GM19035 (cell line): ENCODE measurements at regions not wholly inside any gene's neighbourhood (a gene's known extent, or its start where the extent isn't known, plus 50 kb on each side); places are given as distances from the start of the nearest gene placed in this dataset.

Experiments used
- ATAC-seq: cut with Tn5 transposase; IDR thresholded peaks from one replicate; pipeline ENCODE4 v1.9.1; 2021; ENCODE audit not compliant: unreplicated experiment

DNA sequence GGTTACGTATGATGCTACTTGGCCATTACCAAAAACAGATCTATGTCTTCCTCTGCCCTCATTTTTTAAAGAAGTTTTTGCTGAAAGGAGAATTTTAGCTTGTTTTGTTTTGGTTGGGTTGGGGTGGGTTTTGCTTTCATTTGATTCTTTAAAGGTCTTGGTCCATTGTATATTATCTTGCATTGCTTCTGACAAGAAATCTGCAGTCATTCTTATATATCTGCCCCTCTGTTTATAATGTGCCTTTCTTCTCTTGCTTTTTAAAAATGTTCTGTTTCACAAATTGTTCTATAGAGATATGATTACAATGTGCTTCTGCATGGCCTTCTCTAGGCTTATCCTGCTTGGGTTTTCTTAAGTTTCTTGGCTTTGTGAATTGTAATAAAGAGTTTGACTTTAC is 660.6 kb downstream of the RNF144A start:
- no peak for ATAC-seq

DNA sequence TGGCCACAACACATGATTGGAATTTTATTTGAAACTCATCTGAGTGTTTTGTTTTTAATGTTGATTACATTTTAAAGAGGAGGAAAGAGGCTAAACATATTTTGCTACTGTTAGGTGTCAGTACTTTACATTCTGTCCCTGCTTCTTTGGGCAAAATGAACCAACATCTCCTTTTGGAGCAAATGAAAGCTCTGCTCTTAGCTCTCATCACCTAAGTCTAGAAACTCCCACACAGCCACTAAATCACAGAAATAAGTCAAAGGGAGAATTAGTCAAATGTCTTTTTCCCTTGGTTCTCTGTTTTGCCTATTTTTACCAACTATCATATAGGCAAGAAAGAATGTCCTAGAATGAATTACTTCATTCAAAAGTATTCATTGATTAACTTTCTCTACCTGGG is 666.8 kb downstream of the RNF144A start:
- no peak for ATAC-seq

DNA sequence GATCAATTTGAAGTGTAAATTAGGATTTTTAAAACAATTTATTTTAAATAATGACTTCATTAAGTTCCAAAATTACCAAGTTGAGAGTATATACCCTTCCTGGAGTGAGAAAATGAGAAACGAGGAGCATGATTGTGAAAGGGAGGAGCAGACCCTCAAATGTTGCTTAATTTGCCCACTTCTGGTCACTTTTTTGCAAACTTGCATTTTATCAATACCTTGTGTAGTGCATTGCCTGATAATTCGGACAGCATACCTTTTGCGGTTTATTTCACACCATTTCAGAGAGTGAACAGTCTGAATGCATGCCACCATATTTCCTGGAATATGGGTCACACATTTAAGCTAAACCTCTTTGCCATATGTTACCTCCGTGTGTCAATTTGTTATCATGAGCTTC is 669.7 kb downstream of the RNF144A start:
- no peak for ATAC-seq

DNA sequence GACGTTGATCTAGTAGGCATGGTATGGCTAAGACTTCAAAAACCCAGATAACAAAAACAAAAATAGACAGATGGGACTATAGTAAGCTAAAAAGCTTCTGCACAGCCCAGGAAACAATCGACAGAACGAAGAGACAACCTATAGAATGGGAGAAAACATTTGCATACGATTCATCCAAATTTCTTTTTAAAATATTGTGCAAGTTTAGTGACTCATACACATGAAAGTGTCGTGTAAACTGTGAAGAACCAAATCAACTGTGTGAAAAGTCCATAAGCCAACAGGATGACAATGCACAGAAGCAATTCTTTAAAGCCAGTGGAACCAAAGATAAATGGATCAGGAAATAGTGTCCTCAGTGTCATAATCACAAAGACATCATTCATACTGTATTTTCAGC is 671.1 kb downstream of the RNF144A start:
- no peak for ATAC-seq

DNA sequence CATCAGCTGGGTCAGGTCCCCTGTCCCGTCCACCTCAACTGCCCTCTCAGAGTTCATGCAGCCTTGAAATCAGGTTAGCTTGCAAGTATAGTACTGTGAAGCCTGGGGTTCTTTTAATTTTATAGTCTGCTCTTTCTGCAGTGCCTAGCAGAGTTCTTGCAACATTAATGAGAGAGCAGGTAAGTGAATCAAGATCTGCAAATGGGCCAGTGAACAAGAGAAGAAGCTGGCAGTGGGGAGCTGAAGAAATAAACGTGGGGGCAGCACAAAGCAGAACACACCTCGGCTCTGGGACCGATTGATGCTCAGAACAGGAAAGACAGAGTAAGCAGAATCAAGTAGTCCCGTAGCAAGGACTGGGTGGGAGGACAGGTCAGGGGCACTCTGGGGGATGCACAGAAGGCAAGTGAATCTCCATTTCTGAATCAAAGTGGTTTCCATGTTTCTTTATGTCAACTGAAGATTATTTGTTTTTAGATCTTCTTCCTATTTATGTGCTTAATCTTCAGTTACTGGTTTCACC is 675.5 kb downstream of the RNF144A start:
- no peak for ATAC-seq

DNA sequence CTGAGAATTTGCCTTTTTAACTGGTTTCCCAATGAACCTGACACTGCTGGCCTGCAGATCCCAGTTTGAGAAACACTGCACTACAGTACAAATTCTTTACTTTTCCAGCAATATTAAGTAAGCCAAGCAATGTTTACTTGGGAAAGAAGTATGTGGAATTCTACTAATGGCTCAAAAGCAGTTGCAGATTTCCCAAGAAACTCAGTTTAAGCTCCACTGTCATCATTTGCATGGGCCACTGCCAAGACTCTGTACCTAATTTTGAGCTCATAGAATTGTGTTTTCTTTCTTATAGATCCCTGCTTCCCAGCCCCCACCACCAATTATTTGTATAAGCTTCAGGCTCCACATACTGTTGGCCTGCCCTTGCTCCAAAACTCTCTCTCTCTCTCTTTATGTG is 676.1 kb downstream of the RNF144A start:
- ATAC-seq: no peak

DNA sequence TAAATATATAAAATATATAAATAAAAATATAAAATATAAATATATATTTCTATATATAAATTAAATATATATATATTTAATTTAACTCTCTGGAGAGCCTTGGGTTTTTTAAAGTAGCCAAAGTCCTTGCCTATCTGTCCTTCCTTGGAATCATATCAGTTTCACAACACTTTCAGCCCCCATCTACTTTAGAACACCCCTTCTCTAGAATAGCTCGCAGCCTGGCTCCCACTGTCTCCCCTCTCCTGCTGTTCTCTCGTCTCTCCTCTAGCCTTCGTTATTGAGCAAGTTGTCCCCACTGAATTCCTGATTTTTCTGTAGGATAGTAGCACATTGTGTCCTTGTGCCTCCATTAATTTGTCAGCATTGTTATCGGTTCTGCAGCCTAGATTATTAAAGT is 677.0 kb downstream of the RNF144A start:
- no peak for ATAC-seq

DNA sequence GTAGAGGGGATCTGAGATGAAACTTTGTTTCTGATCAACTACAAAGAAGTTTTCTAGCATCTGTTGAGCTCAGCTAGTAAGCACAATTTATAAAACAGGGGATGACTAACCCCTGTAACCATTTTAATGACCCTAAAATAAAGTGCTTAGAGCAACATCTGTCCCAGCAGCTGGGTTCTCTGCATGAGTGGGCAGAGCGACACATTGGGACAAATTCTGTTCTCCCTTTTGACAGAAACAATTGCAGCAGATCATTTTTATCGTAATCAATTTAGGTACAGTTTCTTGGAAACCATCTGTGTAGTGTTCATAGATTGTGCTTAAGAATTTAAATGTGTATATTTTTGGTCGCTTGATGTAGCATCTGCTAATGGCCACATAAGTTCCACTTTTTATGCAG is 678.0 kb downstream of the RNF144A start:
- ATAC-seq: no peak

DNA sequence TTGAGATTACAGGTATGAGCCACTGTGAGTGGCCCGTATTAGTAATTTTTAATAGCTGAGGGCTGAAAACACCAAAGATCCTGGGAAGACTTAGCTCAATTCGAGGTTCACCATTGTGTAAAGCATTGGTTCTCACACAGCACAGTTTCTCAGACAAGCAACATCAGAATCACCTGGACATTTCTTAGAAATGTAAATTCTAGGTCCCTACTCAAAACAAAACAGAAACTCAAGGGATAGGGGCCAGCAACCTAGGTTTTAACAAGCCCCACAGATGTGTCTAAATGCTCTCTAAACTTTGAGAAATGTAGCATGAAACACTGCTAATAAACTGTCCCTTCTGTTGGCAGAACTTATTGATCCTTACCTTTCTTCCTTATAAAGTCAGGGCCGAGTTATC is 681.2 kb downstream of the RNF144A start:
- no peak for ATAC-seq

DNA sequence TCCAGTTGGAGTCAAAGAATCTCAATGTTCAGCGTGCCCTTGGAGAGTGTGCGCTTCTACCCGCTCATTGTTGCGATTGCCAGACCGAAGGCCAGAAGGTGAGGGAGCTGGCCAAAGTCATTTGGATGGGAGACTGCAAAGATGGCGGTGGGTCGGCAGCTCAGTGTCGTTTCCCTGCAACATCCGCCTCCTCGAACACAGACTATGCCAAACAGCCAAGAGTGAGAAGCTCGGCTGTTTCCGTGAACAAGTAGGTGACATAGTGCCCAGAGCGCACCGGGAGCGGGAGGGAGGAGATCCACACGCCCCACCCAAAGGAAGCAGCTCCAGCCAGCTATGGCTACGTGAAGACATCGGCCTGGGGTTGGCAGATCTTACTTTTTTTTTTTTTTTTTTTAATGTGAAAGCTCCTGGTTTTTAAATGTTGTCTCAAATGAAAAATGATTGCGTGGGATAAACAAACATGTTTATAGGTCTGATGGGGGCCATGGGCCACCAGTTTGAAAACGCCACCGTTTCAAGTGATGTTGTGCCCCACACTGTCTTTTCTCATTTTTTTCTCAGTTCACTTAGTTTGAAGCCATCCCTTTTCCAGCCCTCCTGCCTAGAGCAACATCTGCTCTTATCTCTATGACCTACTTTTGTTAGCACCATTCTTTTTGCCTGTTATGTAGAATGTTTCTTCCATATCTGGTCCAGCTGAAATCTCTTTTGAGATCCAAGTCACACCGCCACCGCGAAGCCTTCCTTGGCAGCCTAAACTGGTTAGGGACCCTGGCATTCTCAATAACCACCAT is 682.4 kb downstream of the RNF144A start:
- no peak for ATAC-seq

DNA sequence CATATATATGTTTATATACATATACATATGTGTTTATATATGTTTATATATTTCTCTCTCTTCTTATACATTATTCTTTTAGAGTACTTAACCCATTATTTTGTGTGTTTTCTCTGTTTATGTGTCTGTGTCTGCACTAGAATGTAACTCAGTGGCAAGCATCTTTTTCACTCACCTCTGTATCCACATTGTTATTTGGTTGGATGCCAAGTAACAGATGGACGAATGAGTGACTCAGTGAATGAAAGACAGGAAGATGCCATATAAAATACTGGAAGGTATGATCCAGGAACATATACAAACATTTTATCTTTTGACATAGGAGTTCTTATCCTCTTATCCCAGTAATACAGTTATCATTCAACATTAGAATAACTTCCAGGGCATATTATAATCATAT is 684.8 kb downstream of the RNF144A start:
- ATAC-seq: no peak

DNA sequence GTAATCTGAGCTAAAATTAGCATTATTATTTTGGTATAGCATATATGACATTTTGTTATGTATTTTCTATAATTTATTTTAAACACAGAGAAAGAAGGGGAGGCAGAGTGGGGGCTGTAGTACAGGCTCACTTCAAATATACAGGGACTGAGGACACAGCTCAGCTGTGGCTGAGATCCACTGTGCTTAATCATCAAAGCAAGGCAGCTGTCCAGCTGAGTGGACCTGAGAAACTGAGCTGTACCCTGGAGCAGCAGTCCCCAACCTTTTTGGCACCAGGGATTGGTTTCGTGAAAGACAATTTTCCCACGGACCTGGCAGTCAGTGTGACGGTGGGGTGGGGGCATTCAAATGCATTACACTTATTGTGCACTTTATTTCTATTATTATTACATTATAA is 687.2 kb downstream of the RNF144A start:
- ATAC-seq: no peak

DNA sequence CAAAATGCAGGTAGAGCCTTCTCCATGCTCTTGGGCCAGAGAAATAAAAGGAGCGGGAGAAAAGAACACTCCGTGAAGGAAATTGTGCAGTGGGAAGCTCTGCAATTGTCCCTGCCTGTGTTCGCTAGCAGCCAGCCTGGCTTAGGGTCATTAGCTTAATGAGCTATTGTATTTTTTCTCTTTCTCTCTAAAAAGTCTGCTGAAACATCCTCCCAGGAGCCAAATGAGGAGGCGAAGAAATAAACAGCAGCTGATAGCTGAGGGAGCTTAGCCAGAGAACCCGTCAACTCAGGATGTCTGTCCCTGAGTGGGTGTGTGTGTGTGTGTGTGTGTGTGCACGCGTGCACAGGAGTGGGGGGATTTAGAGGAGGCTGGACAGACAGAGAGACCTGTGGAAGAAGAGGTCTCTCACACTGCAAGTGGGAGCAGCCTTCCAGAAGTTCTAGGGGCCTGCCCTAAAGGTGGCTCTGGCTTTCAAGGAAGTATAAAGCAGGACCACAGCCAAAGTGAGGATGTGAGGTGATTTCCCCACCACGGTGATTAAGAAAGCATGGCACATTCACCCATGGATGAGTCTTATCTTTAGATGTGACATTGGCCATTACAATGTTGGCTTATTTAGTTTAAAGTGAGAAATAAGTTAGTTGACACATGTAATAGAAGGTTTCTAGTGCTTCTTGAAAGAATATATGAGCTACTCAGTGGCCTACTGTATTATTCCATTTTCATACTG is 690.4 kb downstream of the RNF144A start:
- ATAC-seq: no peak

DNA sequence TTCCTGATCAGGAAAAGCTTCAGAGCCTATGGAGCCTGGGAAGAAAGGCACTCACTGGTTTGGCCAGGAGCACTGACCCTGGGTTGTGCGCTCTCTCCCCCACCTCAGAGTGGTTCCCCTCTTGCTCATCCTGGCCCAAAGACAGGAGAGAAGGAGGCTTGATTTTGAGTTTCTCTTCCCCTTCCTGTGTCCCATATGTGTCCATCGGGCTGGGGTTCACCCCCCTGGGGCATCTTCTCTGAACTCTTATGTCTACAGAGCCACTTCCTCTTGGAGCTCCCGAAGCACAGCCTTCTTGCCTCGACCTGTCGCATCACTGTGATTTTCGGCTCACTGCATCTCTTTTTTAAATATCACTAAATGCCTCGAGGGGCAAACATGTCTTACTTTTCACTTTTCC is 692.3 kb downstream of the RNF144A start:
- ATAC-seq: no peak

DNA sequence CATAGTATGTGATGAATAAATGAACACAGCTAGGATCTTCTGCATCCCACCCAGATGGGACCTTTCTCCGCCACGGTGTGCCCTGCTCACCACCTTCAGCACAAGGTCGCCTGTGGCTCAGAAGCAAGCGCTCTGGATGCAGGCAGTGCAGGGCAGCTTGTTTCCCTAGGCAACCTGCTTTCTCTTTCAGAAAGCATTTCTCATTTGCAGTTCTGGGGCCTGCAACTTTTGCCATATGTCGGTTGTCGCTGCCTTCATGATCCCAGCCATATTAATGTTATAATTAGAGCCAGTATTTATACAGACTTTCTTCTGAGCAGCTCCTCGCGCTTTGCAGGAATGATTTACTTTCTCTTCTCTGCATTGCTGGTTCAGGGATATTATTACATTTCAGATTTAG is 692.8 kb downstream of the RNF144A start:
- no peak for ATAC-seq

DNA sequence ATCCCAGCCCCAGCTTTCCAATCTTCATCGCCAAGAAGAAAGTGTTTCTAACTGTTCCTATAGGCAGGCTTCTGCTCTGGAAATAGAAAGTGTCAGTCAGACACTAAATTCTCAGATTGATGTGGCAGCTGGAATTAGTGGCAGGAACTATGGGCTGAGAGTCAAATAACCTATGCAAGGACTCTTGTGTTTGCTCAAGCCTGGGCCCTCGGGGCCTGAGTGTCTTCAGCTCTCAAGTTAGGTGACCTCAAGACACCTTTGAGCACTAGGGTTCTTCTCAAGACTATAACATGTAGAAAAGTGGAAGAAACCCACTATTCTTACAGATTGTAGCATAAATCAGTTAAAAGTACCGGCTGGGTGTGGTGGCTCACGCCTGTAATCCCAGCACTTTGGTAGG is 694.5 kb downstream of the RNF144A start:
- no peak for ATAC-seq

DNA sequence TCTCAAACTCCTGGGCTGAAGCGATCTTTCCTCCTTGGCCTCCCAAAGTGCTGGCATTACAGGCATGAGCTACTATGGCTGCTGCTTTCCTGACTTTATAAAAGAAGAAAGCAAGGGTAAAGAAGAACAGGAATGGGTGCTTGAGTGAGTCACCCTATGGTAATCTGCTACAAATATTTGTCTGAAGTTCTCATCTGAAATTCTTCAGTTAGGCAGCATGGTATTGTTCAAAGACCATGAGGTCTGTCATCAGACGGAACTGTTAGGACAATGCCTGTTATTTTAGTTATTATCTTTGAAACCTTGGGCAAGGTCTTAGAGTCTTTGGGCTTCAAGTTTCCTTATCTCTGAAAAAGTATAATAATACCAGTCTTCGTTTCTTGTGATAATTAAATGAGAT is 695.8 kb downstream of the RNF144A start:
- no peak for ATAC-seq

DNA sequence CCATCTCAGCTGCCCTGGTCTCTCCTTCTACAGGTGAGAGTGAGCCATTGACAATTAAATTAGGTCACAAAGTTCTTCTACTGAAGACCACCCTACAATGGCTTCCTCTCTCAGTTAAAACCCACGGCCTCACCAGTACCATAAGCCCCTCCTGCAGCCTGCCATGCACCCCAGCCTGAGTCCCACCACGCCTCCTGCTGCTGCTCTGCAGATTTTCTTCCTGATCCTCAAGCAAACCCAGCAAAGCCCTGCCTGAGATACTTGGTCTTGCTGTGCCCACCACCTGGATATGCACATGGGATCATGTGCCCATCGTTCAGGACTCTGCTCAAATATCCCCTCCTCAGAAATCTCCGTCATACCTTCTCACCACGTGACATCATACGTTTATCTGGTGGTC is 696.6 kb downstream of the RNF144A start:
- ATAC-seq: no peak

DNA sequence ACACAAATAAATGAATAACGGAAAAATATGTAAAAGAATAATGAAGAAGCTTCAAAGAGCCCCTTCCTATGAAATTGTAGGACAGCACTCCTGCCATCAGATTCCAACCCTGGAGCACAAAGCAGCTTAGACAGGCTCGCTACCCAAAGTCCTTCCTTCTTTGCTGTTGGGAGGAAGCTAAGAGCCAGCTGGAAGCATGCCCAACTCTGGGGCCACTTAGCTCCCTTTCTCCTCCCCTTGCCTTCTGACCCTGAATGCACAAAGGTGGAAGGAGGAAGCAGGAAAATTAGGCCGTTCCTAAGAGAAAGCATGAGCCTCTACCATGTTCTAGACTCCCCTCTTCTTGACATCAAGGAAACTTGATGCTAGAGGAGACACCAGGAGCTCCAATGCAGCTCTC is 700.8 kb downstream of the RNF144A start:
- no peak for ATAC-seq

DNA sequence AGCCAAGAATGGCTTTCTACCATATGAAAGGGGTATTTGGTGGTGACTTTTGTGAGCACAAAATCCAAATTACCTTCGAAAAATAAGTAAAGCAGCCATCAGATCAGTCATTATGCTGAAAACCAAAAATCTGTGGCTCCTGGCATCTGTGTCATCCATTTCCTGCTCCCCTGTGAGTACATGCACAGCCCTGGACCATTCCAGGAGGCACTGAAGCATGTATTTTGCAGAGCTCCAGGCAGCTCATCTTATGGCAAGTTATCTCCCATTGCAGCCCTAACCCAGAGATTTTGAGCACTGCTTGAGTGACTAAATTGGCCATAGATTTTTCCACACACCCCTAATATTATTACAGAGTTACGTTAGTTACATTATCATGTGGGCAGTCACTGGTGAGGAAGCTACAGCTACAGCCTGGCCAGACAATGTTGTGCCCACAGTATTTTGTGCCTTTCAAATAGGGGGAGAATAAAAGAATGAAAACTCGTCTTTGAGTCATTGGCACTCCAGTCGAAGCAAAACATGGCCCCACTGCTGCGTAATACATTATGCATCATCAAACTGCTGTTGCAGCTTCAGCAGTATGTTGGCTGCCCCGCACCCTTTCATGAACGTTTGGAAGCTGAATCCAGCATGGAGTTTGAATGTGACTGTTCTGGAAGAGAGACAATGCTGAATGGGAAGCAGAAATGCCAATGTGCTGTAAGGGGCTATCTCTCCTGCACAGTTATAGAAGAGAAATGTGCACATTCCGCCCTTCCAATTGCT is 702.2 kb downstream of the RNF144A start:
- no peak for ATAC-seq

DNA sequence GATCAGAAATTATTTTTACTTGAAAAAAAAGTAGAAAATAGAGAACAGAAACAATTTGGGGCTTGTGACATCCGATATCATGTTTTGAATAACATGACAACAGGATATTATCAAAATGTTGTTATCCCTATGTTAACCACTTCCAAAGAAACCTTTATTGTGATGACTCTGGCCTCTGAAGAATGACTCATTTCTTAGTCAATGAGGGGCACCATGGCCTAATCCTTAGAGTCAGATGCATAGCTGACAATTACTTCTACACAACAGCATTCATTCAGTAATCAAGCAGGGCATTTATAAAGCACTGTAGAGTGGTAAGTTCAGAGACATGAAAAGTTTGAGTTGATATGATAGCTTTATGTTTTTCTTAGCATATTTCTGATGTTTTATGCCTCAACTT is 703.0 kb downstream of the RNF144A start:
- ATAC-seq: no peak
